Neural crest cell (in vitro differentiated cells): ENCODE measurements at regions not wholly inside any gene's neighbourhood (a gene's known extent, or its start where the extent isn't known, plus 50 kb on each side); places are given as distances from the start of the nearest gene placed in this dataset.
"Not testable (repeated sequence)": the region's sequence is repeated elsewhere in the genome, so short reads cannot be mapped to it uniquely, and the experiment has no call there.

Experiments used
- DNase-seq: peaks from one replicate; pipeline ENCODE4 v3.0.0; 2021; ENCODE audit warnings: low read depth, mixed read lengths, low spot score
- H3K27ac Mint-ChIP-seq: one replicate; pipeline ENCODE4 v1.8.0; 2021; ENCODE audit warnings: mild to moderate bottlenecking, mixed read lengths; ENCODE audit not compliant: unreplicated experiment
- H3K27me3 Mint-ChIP-seq: 2 replicates; pipeline ENCODE4 v1.8.0; 2021; ENCODE audit warnings: low read depth, mild to moderate bottlenecking, mixed read lengths
- H3K36me3 Mint-ChIP-seq: 2 replicates; pipeline ENCODE4 v1.8.0; 2021; ENCODE audit warnings: low read depth, mild to moderate bottlenecking, mixed read lengths
- H3K4me1 Mint-ChIP-seq: 2 replicates; pipeline ENCODE4 v1.8.0; 2021; ENCODE audit warnings: mixed read lengths
- H3K4me3 Mint-ChIP-seq: one replicate; pipeline ENCODE4 v1.8.0; 2021; ENCODE audit warnings: mild to moderate bottlenecking, mixed read lengths
- H3K9me3 Mint-ChIP-seq: 2 replicates; pipeline ENCODE4 v1.8.0; 2021; ENCODE audit warnings: mixed read lengths
- TF ChIP-seq, protein P1 (sequence below): fragments of 200-600 bp; sonication (generic); conservative IDR thresholded peaks from 2 replicates; pipeline ENCODE4 v1.5.0; 2021; ENCODE audit warnings: antibody characterized with exemption, mild to moderate bottlenecking

DNA sequence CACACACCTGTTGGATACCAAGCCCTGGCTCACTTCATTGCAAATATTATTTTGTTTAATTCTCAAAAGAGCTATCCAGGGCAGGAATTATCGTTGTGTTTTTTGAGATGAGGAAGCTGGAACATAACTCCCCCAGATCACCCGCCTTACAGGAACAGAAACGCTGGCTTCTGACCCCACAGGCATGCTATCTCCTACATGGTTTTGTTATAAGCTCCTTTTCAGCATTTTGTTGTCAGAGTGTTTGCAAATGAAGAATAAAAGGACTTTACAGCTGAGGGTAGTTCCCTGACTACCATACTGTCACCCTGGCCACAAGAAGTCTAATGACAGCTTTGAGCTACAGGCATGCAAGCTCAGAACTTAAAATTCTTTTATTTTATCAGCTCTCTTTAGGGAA is 62.0 kb upstream of the MRPS9 start:
- Mint-ChIP-seq H3K4me3 (no peak overlapping the region), H3K9me3 (peaks cover 7% of the 10 kb centered on the region), H3K4me1 (no peaks in the 10 kb centered on the region), H3K27me3 (peaks cover 2% of the 10 kb centered on the region), H3K36me3 (no peaks in the 10 kb centered on the region), H3K27ac (peak overlapping the region; percentile 36)
- DNase-seq = no peak
- TF ChIP-seq, protein P1, sequence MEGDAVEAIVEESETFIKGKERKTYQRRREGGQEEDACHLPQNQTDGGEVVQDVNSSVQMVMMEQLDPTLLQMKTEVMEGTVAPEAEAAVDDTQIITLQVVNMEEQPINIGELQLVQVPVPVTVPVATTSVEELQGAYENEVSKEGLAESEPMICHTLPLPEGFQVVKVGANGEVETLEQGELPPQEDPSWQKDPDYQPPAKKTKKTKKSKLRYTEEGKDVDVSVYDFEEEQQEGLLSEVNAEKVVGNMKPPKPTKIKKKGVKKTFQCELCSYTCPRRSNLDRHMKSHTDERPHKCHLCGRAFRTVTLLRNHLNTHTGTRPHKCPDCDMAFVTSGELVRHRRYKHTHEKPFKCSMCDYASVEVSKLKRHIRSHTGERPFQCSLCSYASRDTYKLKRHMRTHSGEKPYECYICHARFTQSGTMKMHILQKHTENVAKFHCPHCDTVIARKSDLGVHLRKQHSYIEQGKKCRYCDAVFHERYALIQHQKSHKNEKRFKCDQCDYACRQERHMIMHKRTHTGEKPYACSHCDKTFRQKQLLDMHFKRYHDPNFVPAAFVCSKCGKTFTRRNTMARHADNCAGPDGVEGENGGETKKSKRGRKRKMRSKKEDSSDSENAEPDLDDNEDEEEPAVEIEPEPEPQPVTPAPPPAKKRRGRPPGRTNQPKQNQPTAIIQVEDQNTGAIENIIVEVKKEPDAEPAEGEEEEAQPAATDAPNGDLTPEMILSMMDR = no peak

DNA sequence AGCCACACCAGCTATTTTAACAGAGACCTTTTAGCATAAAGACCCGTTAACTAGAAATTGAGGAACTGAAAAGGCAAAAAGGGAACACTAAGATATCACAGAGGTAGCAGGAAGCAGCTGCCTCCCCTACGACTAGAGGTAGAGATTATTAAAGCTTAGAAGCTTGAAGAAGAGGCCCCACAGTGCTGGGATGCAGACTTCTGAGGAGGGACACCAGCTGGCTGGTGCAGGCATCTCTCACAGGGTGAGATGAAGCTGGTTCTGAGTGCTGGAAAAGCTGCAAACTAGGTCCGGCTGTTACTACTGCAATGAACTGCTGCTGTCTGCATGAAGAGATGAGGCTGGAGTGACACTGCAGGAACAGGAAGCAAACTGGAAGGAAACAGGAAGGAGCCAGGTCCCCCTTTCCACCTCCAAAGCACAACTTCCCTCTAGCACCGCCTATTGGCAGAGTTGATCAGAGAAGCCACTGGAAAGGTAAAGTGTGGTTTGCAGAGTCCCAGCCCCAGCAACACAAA is 61.2 kb upstream of the MRPS9 start:
- H3K4me3 Mint-ChIP-seq = no peak overlapping the region
- no peaks in the 10 kb centered on the region for H3K4me1 Mint-ChIP-seq
- no peaks in the 10 kb centered on the region for H3K36me3 Mint-ChIP-seq
- no peak overlapping the region for H3K27ac Mint-ChIP-seq
- H3K27me3 Mint-ChIP-seq = peaks cover 2% of the 10 kb centered on the region
- DNase-seq = no peak
- TF ChIP-seq, protein P1 = peak; percentile 38
- peaks cover 5% of the 10 kb centered on the region for H3K9me3 Mint-ChIP-seq

DNA sequence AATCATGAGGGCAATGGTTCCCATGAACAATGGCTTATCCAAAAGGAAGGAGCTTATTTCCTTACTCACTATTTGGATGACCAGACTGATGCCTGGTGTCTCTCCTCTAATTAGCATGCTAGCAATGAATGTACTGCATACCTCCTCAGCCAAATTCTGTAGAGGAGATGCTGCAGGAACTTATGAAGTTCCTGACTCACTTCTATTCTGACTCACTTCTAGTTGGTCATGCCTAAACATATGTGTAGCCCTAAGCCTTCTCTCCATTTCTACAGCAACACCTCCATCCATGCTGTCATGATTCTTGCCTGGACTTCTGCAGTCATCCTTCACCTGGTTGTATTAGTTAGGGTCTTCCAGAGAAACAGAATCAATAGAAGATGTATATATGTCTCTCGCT is 59.9 kb upstream of the MRPS9 start:
- Mint-ChIP-seq H3K36me3 (no peaks in the 10 kb centered on the region), H3K9me3 (peaks cover 5% of the 10 kb centered on the region), H3K27ac (no peak overlapping the region), H3K27me3 (peaks cover 2% of the 10 kb centered on the region), H3K4me1 (no peaks in the 10 kb centered on the region), H3K4me3 (no peak overlapping the region)
- DNase-seq = no peak
- TF ChIP-seq, protein P1 = no peak

- H3K27me3 Mint-ChIP-seq, H3K4me3 Mint-ChIP-seq, H3K9me3 Mint-ChIP-seq, H3K36me3 Mint-ChIP-seq, H3K27ac Mint-ChIP-seq, DNase-seq, H3K4me1 Mint-ChIP-seq: not testable (repeated sequence)
These were observed 58.1 kb upstream of the MRPS9 start for GRCh38 chr2:104979786-104980185.

GRCh38 chr2:104982111-104982510 is 55.8 kb upstream of the MRPS9 start:
- Mint-ChIP-seq H3K36me3 (peaks cover 3% of the 10 kb centered on the region), H3K4me3 (no peak overlapping the region), H3K4me1 (no peaks in the 10 kb centered on the region), H3K27me3 (peaks cover 2% of the 10 kb centered on the region), H3K9me3 (peaks cover 12% of the 10 kb centered on the region), H3K27ac (no peak overlapping the region)
- no peak for DNase-seq
- TF ChIP-seq, protein P1 = no peak
